ENCODE measurements at regions not wholly inside any gene's neighbourhood (a gene's known extent, or its start where the extent isn't known, plus 50 kb on each side); places are given as distances from the start of the nearest gene placed in this dataset.

GRCh38 chr20:60586269-60587050, 628.2 kb downstream of the CDH26 start:
- DNase-seq = no peak

- no peak for DNase-seq
These were observed 629.8 kb downstream of the CDH26 start for GRCh38 chr20:60587986-60588385.

DNA sequence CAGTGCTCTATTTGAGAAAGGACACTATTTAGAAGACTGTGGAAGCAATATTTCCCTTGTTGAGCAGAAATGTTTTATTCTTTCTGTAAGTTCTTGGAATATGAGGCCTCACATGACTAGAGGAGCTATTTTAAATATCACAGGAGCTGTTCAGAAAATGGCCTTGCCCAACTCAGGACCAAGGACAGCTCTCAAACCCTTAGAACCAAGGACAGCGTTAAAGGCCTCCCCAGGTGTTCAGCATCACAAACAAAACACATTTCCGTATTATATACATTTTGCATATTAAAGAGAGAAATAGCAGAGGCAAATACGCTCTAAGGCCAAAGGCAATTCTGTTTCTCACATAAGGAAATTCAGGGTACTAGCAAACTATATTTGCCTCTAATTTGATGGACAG, 631.4 kb downstream of the CDH26 start:
- DNase-seq = no peak

DNA sequence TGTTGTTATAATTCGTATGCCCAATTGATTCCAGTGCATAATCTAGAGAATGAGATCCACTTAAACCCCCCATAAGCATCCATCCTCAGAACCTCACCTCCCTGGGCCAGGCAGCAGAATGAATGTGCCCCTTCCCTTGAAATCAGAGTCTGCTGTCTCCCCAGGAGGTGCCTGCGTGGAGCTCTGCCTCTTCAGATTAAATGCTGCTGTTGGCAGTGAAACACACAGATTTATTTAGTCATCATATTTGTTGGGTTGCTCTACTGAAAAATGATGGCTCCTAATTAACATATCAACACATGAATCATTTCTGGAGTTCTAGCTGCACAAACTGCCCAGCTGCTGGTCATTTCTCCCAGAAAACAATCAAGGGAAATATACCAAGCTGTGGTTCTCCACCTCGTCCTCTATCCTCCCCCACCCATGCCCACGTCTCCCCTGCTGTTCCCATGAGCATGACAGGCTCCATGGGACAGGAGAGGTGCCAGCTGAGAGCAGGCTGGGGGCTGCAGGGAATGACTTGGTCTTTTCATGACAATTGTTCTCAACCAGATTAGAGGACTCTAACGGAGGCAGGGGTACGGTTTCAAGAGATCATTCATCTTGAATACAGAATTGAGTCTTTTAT, 633.1 kb downstream of the CDH26 start:
- no peak for DNase-seq

GRCh38 chr20:60598528-60598927, 640.3 kb downstream of the CDH26 start:
- DNase-seq = no peak

DNA sequence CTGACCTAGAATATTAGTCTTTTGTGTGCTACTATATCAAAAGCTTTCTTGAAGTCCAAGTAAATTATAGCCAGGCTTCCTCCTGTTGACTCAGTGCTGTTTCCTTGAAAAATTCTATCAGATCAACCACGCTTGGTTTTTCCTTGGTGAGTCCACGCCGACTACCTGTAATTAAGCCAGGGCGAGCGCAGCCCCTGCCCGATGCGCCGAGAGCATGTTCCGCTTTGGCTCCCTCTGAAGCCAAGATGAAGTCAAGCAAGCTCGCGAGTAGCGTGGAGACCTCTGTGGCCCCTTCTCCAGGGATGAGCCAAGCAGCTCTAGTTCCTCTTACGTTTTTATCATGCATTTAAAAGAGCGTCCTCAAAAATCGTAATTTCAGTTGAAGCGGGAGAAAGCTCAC, 641.2 kb downstream of the CDH26 start:
- no peak for DNase-seq

GRCh38 chr20:60600036-60600435, 641.8 kb downstream of the CDH26 start:
- DNase-seq = no peak

DNA sequence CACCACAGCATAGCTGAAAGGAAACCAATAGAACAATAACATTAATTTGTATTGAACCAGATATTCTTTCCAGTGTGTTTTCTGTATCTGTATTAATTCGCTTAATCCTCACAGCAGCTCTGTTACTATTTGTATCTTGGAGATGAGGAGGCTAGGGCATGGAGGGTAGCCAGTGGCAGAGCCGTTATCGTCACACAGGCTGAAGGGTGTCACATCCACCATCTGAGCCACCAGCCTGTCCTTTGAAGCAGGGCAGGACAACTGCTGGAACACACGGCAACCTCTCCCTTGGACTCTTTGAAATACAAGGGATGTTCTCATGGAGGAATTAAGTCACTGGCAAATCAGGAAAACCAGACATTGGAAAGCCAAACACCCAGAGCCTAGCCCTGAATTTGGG, 628.0 kb upstream of the CDH4 start:
- no peak for DNase-seq

- DNase-seq = no peak
These were observed 624.1 kb upstream of the CDH4 start for GRCh38 chr20:60627751-60628565.

- no peak for DNase-seq
These were observed 623.3 kb upstream of the CDH4 start for GRCh38 chr20:60628749-60629148.

DNA sequence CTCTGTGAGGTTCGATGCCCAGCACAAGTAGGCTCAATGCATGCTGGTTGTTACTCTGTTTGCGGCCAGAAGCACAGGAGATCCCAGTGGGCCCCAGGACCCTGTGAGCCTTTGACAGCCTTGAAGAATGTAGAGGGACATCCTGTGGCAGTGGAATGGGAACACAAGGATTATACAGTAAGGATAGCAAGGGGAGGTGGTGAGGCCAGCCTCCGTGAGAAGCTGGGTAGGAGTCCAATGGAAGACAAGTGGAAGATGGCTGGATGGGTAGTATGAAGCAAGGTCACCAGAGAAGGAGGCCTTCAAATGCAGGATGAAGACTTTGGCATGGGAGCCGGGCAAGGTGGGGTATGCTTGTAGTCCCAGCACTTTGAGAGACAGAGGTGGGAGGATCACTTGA, 622.9 kb upstream of the CDH4 start:
- no peak for DNase-seq

DNA sequence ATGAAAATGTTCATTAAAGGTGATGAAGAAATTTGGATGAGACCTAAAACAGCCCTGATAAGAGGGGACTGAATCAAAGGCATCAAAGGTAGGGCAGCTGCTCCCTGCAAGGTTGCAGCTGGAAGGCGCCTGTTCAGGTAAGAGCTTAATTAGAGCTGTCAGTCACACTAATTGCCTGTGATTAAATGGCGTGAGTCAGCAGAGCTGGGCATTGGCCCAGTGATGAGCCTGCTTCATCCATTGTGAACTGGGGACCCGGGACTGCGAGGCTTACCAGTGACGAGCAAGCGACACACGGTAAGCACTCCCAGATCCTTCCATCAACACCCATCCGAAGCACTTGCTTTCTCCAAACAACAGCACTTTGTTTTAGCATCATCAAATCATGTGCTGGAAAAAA, 621.5 kb upstream of the CDH4 start:
- DNase-seq = no peak

DNA sequence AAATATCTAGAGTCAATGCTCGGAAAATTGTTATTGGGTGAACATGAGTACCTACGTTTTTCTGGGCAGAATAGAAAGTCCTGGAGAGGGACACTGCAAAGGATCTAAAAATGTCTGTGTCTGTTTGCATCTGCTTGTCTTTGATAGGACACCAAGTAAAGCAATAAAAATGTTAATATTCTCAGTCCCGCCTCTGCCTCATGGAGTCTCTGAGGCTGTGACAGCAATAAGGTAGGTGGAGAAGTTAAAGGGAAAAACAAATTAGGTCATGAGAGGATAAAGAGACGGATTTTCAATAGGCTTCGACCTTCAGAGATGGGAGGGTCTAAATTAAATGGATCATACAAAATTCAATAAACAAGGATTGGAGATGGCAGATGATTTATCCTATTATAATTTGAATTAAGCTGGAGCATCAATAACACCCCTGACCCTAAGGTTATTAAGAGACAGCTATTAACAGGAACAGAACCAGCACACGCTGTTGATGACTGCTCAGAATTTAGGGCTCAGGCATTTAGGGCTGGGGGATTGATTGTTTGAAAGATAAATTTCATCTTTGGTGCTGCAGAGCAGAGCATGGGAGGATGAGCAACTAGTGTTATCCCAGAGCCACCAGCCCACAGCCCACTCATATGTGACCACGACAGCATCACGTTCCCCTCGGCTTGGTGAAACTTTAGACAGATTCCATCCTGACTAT, 620.3 kb upstream of the CDH4 start:
- DNase-seq = no peak

DNA sequence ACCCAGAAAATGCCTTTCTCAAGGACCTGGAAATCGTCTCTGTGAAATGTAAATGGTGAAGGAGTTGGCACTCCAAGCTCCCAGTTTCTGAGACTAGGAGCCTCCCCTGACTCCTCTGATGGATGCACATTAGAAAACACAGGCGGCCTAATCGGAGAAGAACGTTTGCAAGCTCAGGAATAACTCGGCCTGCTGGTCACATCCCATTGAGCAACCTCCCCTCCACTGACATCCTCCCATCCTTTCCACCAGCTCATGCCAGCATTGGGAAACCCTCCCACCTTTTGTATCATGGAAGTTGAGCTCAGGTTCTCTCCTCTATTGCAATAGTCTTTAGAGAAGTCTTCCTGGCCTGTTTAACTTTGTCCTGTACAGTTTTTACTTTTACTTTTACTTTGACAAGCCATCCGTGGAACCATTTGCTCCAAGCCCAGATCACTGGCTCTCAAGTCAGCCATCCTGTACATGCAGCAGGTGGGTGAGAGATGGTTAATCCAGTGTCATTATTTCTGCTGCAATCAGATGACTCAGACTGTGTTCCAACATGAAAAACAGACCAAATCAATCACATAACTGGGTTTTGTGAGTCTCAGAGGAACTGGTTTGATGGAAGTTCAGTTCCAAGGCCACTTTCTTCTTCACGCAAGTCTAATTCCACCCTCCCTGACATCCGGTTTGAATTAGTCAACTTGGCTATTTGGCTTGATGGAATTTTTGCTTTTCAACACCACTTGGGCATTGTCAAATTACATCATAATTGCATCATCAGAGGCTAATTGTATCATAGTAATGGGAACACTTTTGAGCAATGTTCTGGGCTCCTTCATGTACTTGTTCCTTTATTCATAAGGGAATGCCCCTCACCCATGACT, 619.4 kb upstream of the CDH4 start:
- DNase-seq = no peak

DNA sequence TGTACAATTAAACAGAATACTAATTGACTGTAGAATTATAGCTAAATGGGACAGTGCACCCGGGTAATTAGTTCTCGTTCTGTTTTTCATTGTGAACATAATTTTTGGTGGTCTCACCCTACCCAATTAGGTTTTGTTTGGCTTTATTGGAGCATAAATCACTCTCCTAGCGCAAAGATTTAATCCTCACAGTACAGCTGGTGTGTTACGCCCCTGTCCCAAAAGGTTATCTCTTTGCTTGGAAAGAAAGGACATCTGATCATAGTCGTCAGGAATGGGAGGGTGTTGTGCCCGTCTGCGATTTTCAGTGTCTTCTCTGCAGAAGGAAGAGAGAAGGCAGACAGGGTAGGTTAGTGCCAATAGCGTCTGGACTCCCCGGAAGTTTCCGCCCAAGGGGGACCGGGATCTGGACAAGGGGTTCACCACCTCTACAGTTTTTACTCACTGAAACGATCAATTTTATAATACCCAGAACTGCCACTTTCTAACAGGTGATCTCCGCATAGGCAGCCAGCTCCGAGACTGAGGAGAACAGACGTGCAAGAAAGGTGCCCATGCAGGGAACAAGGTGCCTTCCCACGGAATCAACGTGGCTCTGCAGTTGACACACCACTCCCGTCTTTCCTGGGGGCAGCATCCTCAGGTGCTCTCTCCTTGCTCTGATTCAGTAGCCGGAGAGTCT, 617.4 kb upstream of the CDH4 start:
- DNase-seq = no peak

DNA sequence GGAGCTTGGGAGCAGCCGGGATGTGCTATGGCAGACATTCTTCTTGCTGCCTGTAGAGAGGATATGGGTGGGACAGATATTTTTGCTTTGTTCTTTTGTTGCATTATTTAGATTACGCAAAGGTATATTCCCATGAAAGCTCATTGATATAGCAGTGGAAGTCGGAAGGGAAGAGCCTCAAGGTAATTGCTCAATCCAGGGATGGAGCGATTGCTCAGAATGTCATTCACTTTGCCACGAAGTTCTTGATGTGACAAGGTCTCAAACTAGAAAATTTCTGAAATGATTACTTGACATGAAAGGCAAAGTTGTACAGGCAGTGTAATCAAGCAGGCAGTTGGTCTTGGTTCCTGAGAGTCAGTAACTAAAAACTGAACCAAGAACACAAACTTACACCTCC, 615.6 kb upstream of the CDH4 start:
- no peak for DNase-seq

- DNase-seq = no peak
These were observed 614.3 kb upstream of the CDH4 start for GRCh38 chr20:60637801-60638200.

- no peak for DNase-seq
These were observed 613.5 kb upstream of the CDH4 start for GRCh38 chr20:60638430-60639098.

GRCh38 chr20:60641879-60642447, 610.1 kb upstream of the CDH4 start:
- no peak for DNase-seq

DNA sequence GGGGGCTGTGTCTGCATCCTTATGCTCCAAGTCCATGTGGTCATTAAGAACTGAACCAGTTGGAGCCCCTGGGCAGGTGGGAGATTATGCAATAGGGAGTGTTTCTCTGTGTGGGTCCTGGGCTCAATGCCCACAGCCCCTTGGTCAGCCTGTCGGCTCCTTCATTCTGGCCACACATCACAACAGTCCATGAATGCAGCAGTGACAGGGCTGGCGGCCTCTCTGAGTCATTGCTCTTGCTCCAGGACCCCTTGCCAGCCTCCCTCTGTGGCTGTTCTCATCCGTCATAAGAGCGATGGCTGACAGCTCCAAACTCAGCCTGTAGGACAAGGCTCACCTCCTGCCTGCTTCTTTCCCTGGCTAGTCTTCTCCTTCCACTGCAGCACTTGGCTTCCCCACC, 609.5 kb upstream of the CDH4 start:
- no peak for DNase-seq

DNA sequence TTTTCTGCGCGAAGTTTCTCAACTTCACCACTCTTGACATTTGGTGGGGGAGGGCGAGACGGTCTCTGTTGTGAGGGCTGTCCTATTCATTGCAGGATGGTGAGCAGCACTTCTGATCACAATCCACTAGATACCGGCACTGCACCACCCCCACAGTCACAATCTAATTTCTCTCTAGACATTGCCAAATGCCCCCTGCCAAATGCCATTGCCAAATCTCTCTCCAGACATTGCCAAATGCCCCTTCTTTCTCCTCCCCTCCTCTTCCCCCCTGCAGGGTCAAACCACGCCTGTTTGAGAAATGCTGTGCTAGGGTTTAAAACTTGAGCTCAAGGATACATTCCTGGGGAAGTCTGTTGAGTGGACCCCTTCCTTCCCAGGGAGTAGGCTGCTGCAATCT, 603.5 kb upstream of the CDH4 start:
- no peak for DNase-seq
